GM23338 (cell line): ENCODE measurements at regions not wholly inside any gene's neighbourhood (a gene's known extent, or its start where the extent isn't known, plus 50 kb on each side); places are given as distances from the start of the nearest gene placed in this dataset.
"Not testable (repeated sequence)": the region's sequence is repeated elsewhere in the genome, so short reads cannot be mapped to it uniquely, and the experiment has no call there.

Source experiments
- CREB1 ChIP-seq: fragments of 250-450 bp; sonication (Bioruptor Pico); IDR thresholded peaks from 2 replicates; pipeline ENCODE4 v1.5.0; 2020; ENCODE audit warnings: low read depth, mild to moderate bottlenecking, moderate library complexity
- CTCF ChIP-seq, 2 experiments: fragments of 200-600 bp in 1 of 2; sonication (generic) in 1 of 2; conservative IDR thresholded peaks; 2 replicates each; pipeline versions ENCODE4 v1.5.1 to v1.6.1; 2016 to 2017; ENCODE audit warnings: antibody characterized with exemption in 2 of 2, low read depth in 2 of 2, mild to moderate bottlenecking in 2 of 2, moderate library complexity in 1 of 2
- ETS1 ChIP-seq: IDR thresholded peaks from 2 replicates; pipeline ENCODE4 v1.6.1; 2016; ENCODE audit warnings: antibody characterized with exemption
- EZH2 ChIP-seq: fragments of 200-600 bp; sonication (generic); IDR thresholded peaks from one replicate; pipeline ENCODE4 v1.8.0; 2017; ENCODE audit warnings: antibody characterized with exemption, mild to moderate bottlenecking, low read depth; ENCODE audit not compliant: unreplicated experiment
- EZH2phosphoT487 ChIP-seq: fragments of 200-600 bp; sonication (generic); IDR thresholded peaks from one replicate; pipeline ENCODE4 v1.8.1; 2018; ENCODE audit warnings: antibody characterized with exemption; ENCODE audit not compliant: unreplicated experiment
- JUNB ChIP-seq: IDR thresholded peaks from one replicate; pipeline ENCODE4 v1.6.1; 2016; ENCODE audit warnings: antibody characterized with exemption; ENCODE audit not compliant: unreplicated experiment
- POLR2AphosphoS5 ChIP-seq: IDR thresholded peaks from 2 replicates; pipeline ENCODE4 v1.6.1; 2016; ENCODE audit warnings: antibody characterized with exemption, low read depth
- REST ChIP-seq: IDR thresholded peaks from one replicate; pipeline ENCODE4 v1.6.1; 2018; ENCODE audit warnings: antibody characterized with exemption; ENCODE audit not compliant: unreplicated experiment
- ZNF331 ChIP-seq: fragments of 250-450 bp; sonication (Bioruptor Pico); IDR thresholded peaks from 2 replicates; pipeline ENCODE4 v1.5.0; 2020; ENCODE audit warnings: low read depth, mild to moderate bottlenecking, moderate library complexity

GRCh38 chr3:112755046-112755445, 91.6 kb downstream of the CD200R1L start:
- TF ChIP-seq CTCF (conservative IDR thresholded peaks at IDR 0.05; ENCODE audit: low read depth in 2 of 2); JUNB; EZH2phosphoT487; EZH2; REST; POLR2AphosphoS5; CREB1; ZNF331; ETS1: not testable (repeated sequence)
